ENCODE measurements at regions not wholly inside any gene's neighbourhood (a gene's known extent, or its start where the extent isn't known, plus 50 kb on each side); places are given as distances from the start of the nearest gene placed in this dataset.
A peak's percentile ranks its signal among the peaks of the same experiment; 100 is the strongest.
"Not testable (repeated sequence)": the region's sequence is repeated elsewhere in the genome, so short reads cannot be mapped to it uniquely, and the experiment has no call there.

DNA sequence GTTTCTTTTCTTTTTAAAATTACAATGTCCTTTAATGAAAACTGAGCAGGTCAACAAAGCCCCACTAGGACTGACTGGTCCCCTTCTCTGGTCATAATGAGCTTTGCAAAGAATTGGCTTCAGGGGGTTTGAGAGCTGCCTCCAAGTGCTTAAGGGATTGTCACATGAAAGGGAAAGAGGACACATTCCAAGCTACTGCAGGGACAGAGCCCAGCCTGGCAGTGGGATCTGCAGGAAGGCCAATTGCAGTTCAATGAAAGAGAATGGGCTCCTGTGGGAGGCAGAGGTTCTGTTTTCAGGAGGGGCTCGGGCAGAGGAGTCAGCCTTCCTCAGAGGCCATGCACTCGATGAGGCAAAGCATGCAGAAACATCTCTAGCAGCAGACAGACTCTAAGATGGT is 84.1 kb upstream of the ACKR3 start:
- H3K4me3 ChIP-seq (ENCODE audit: low read depth, low read length), result no peak overlapping the region

DNA sequence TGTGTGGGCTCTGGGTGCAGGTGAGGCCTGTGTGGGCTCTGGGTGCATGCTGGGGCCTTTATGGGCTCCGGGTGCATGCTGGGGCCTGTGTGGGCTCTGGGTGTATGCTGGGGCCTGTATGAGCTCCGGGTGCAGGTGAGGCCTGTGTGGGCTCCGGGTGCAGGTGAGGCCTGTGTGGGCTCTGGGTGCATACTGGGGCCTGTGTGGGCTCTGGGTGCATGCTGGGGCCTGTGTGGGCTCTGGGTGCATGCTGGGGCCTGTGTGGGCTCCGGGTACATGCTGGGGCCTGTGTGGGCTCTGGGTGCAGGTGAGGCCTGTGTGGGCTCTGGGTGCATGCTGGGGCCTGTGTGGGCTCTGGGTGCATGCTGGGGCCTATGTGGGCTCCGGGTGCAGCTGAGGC is 80.5 kb upstream of the ACKR3 start:
- H3K4me3 ChIP-seq (ENCODE audit: low read depth, low read length), result not testable (repeated sequence)

- no peak overlapping the region for H3K4me3 ChIP-seq (ENCODE audit: low read depth, low read length)
These were observed 79.7 kb upstream of the ACKR3 start for GRCh38 chr2:236489895-236490404.

DNA sequence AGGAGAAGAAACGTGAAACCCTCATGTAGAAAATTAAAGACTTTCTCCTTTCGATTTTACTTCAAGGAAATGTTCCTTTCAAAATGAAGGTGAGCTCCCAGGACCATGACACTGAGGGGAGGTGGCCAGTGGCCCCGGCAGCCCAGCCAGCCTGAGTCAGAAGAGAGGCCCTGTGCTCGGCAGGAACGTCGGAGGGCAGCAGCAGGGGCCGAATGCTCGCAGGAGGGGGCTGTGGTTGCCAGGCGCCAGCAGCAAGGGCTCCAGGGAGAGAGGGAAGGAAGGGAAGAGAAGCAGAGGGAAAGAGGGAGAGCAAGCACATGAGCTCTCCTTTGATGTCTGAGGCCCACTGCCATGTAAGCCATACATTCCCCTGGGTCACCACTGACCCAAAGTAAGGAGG is 73.3 kb upstream of the ACKR3 start:
- H3K4me3 ChIP-seq (ENCODE audit: low read depth, low read length), result no peak overlapping the region

DNA sequence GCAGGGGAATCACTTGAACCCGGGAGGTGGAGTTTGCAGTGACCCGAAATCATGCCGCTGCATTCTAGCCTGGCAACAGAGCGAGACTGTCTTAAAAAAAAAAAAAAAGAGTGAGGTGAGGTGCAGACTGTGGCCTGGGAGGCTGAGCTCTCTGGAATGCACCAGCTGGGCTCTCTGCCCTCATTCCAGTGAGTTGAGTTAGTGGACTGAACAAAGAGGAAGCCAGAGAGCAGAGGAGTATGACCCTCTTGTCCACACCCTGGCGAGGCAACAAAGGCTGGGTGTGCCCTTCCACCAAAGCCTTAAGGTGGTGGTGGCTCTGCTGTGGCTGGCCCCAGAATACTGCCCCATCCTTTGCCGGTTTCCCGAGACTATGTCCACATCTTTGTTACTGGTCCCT is 71.3 kb upstream of the ACKR3 start:
- no peak overlapping the region for H3K4me3 ChIP-seq (ENCODE audit: low read depth, low read length)

DNA sequence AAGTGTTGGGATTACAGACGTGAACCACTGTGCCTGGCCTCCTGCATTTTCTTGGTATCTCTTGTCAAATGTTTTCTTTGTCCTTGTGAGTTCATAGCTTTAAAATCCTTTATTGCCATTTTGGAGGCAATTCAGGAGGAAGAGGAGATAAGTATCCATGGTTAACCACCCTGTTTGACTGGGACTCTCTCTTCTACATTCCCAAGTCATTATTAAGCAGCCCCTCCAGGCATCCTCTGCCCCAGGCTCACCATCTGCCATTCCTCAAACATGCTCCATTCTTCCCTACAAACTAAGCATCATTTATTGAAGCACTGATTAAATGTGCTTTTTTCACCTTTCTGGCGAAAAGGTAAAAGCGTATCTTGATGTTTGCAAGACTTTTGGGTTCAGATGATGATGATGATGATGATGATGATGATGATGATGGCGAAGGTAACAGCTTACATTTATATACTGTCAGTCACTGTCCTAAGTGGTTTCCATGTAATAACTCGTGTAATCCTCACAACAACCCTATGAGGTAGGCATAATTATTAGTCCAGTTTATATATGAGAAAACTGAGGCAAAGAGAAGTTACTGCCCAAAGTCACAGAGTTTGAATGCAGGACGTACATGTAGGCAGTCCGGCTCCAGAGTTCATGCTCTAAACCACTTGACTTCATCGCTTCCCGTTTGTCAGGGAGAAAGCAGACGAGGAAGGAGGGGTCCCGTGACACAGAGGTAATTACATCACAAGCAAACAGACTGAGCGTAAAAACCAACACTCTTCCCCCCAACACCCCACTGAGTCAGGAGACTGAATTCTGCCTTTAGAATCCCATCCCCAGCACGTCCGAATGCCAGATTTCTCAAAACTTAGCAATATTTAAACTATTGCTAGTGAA is 69.7 kb upstream of the ACKR3 start:
- H3K4me3 ChIP-seq (ENCODE audit: low read depth, low read length), result no peak overlapping the region

DNA sequence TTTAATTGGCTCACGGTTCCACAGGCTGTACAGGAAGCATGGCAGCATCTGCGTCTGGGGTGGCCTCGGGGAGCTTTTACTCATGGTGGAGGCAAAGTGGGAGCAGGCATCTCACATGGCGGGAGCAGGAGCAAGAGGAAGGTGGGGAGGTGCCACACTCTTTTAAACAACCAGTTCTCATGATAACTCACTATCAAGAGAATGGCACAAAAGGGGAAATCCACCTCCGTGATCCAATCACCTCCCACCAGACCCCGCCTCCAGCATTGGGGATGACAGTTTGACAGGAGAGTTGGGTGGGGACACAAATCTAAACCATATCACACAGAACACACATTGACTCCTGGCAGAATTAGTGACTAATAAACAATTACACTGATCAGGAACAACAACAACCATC is 68.6 kb upstream of the ACKR3 start:
- no peak overlapping the region for H3K4me3 ChIP-seq (ENCODE audit: low read depth, low read length)

GRCh38 chr2:236501531-236501930 is 68.1 kb upstream of the ACKR3 start:
- no peak overlapping the region for H3K4me3 ChIP-seq (ENCODE audit: low read depth, low read length)

DNA sequence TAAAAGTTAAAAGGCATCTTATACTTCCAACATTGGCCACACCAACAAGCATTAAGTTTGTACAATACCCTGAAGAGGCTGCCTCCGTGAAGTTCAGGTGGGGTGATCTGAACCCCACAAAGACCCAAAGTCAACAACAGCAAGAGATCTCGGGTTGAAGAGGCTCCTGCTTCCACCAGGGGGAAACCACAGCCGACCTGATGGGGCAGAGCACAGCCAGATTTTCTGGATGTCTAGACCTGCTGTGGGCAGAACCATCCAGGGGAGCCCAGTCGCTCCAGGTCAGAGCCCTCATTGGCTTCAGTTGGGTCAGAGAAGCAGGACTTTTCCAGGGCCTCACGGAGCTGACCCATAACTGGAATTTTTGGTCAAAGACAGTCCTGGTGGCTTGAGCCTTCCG is 66.5 kb upstream of the ACKR3 start:
- H3K4me3 ChIP-seq (ENCODE audit: low read depth, low read length), result no peak overlapping the region

GRCh38 chr2:236503583-236503982 is 66.0 kb upstream of the ACKR3 start:
- H3K4me3 ChIP-seq (ENCODE audit: low read depth, low read length), result no peak overlapping the region

DNA sequence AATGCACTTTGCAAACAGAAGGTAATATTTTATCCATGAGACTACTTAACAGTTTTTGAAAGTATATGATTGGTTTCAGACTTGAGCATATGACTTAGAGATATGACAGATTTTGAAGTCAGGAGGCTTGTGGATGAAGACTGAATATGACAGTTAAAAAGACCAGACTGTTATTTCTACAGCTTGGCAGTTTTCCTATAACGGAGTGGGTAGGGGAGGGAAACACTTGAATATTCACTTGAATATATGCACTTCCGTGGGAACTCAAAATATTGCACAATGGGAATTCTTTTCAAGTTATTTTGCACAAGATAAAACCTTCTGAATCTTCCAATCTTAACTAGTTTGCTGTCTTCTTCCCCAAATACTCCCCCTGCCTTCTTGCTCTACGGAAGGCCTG is 64.6 kb upstream of the ACKR3 start:
- no peak overlapping the region for H3K4me3 ChIP-seq (ENCODE audit: low read depth, low read length)

- no peak overlapping the region for H3K4me3 ChIP-seq (ENCODE audit: low read depth, low read length)
These were observed 64.0 kb upstream of the ACKR3 start for GRCh38 chr2:236505648-236506047.

GRCh38 chr2:236507393-236508085 is 62.1 kb upstream of the ACKR3 start:
- peak overlapping the region; percentile 21 for H3K4me3 ChIP-seq (ENCODE audit: low read depth, low read length)

GRCh38 chr2:236508466-236508865 is 61.2 kb upstream of the ACKR3 start:
- no peak overlapping the region for H3K4me3 ChIP-seq (ENCODE audit: low read depth, low read length)

DNA sequence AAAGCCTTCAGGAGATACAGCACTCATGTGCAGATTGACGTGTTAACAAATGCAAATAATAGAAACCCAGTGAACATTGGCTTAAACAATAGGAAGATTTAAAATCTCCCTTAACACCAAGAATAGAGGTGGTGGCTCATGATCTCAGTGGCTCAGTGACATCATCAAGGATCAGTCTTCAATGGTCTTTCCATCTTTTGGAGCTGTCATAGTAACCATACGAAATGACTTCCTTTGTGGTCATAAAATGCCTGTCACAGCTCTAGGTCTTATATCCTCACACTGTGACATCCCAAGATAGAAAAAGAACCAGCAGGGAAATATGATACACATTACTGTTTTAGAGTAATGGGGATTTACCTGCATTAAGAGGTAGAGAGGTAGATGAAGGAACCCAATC is 59.6 kb upstream of the ACKR3 start:
- H3K4me3 ChIP-seq (ENCODE audit: low read depth, low read length), result no peak overlapping the region

DNA sequence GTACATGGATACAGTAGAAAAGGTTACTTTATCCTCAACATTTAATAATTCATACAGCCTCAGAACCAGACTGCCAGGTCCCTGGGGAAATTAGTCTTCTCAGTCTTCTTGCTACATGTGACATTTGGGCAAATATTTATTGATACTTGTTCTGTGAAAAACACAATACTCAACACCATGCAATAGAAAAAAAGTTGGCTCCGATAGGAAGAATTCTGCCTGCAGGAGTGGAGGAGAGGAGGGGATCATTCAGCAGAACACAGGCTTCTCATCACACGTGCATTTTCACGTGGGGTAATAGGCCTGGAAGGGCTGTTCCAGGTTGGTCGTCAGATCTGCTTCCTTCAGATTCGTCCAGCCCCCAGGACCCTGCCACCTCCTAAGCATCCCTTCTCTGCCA is 58.4 kb upstream of the ACKR3 start:
- no peak overlapping the region for H3K4me3 ChIP-seq (ENCODE audit: low read depth, low read length)

DNA sequence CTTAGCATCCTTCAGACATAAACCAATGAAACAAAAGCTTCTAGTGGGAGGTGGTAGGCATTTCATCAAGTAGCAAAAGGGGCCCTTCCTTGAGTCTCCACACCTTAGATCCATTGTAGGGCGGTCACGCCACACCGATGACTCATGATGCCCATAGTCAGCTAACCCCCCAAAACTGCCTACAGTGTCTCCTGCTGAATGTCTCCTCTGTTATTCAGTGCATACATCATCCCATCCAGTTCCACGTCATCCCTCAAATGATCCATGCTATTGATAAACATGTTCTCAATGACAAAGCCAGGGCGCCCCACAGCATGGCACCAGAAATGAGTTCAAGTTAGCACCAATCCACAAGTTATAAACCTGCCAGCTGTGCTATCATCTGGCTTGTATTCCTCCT is 57.4 kb upstream of the ACKR3 start:
- no peak overlapping the region for H3K4me3 ChIP-seq (ENCODE audit: low read depth, low read length)

- H3K4me3 ChIP-seq (ENCODE audit: low read depth, low read length), result no peak overlapping the region
These were observed 56.7 kb upstream of the ACKR3 start for GRCh38 chr2:236512902-236513435.

GRCh38 chr2:236513956-236514355 is 55.7 kb upstream of the ACKR3 start:
- no peak overlapping the region for H3K4me3 ChIP-seq (ENCODE audit: low read depth, low read length)

GRCh38 chr2:236516708-236517107 is 52.9 kb upstream of the ACKR3 start:
- H3K4me3 ChIP-seq (ENCODE audit: low read depth, low read length), result no peak overlapping the region

DNA sequence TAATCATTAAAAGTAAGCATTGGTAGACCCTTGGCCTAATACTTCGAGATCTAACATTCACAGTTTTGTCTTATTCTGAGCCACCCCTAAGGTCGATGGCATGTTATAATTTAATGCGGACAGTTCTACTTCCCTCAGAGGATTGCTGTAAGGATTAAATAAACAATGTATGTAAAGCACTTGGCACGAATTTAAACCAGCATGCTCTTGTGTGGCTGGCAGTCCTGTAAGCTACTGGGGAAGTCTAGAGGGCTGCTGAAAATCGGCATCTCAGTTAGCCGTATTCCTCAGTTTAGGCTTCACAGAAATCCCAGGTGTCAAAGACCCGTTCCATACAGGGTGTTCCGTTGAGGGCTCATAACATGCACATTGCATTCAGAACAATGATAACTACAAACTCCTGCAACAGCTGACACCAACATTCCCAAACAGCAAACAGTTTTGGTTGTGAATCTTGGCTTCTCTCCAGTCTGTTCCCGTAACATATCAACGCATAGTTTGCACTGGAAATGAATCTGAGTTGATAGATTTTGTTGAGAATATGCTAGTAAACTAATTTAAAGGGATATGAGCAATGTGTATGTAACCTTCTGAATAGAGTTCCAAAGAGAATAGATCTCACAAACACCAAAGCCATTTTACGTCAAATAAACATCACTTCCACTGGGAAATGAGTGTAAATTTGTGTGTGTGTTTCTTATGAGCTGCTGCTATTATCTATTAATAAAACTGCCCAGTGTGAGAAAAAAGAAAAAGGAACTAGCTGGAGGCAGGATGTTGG is 52.2 kb upstream of the ACKR3 start:
- H3K4me3 ChIP-seq (ENCODE audit: low read depth, low read length), result no peak overlapping the region

All from iPS-11a (cell line).